Heart left ventricle (tissue), 16 donors: ENCODE measurements at regions not wholly inside any gene's neighbourhood (a gene's known extent, or its start where the extent isn't known, plus 50 kb on each side); places are given as distances from the start of the nearest gene placed in this dataset.

Experiments
- ATAC-seq, 4 donors: fragments of 200-7000 bp; cut with Tn5 transposase; one replicate each; pipeline ENCODE4 v1.9.1; 2020 to 2022; ENCODE audit warnings: moderate library complexity in 4 of 4, mild to moderate bottlenecking in 3 of 4, moderate number of reproducible peaks in 1 of 4
- DNase-seq, 5 donors: peaks; one replicate each; pipeline ENCODE4 v3.0.0-alpha.2; 2020
- H3K27ac ChIP-seq, 12 donors: fragments of 200-600 bp; sonication (generic) in 4 of 12; one replicate each; pipeline versions ENCODE4 v1.5.0 to v1.8.0; 2016 to 2022; ENCODE audit warnings: mild to moderate bottlenecking in 2 of 12
- H3K27me3 ChIP-seq, 9 donors: fragments of 200-600 bp; sonication (generic) in 2 of 9; one replicate each; pipeline versions ENCODE4 v1.5.1 to v1.8.0; 2016 to 2022; ENCODE audit warnings: mild to moderate bottlenecking in 3 of 9
- H3K36me3 ChIP-seq, 9 donors: fragments of 200-600 bp; sonication (generic) in 2 of 9; one replicate each; pipeline versions ENCODE4 v1.5.0 to v1.8.0; 2018 to 2022; ENCODE audit warnings: mild to moderate bottlenecking in 2 of 9
- H3K4me1 ChIP-seq, 12 donors: fragments of 200-600 bp; sonication (generic) in 4 of 12; one replicate each; pipeline versions ENCODE4 v1.5.0 to v1.8.0; 2016 to 2022; ENCODE audit warnings: mild to moderate bottlenecking in 3 of 12
- H3K4me3 ChIP-seq, 12 donors: fragments of 200-600 bp; sonication (generic) in 4 of 12; one replicate each; pipeline versions ENCODE4 v1.5.0 to v1.8.0; 2017 to 2022; ENCODE audit warnings: mild to moderate bottlenecking in 9 of 12, moderate library complexity in 4 of 12
- H3K9me3 ChIP-seq, 12 donors: fragments of 200-600 bp; sonication (generic) in 4 of 12; one replicate each; pipeline versions ENCODE4 v1.5.0 to v1.8.0; 2016 to 2022; ENCODE audit warnings: mild to moderate bottlenecking in 1 of 12
- POLR2A ChIP-seq, 2 donors: fragments of 450-650 bp; IDR thresholded peaks; one replicate each; pipeline ENCODE4 v1.6.1; 2017; ENCODE audit warnings: antibody characterized with exemption in 2 of 2, mild to moderate bottlenecking in 2 of 2, moderate library complexity in 2 of 2
- WGBS, 4 donors: extraction: QIAGEN DNeasy Blood & Tissue Kit in 2 of 4; methylation state at CpG; one replicate each; pipeline versions ENCODE4 v1.1.5 to v1.1.7; 2013 to 2018; 5-methylcytosine and 5-hydroxymethylcytosine counted together
- intact Hi-C, 10 donors: fragments of 100-400 bp; cut with DNase I; formaldehyde crosslinking; loops; one replicate each; pipeline versions ENCODE4 v1.11.1 to v1.14.2; 2022
- TF ChIP-seq, protein P1 (sequence below), 12 donors: fragments of 200-600 bp; sonication (generic) in 4 of 12; IDR thresholded peaks; one replicate each; pipeline versions ENCODE4 v1.5.0 to v1.8.0; 2018 to 2022; ENCODE audit warnings: antibody characterized with exemption in 12 of 12, mild to moderate bottlenecking in 5 of 12
- donor health status: ischemic (EF 13 %, LVEDD 7.1; RV severe dilation, severe dysfunction).
- donor health status: healthy with polysubstance abuse.
- donor health status: DM: no; HTN: yes; CAD: no.
- donor health status: DM: no; HTN: no; CAD: no.
- donor health status: ischemic (EF 25% LVEDD 6.9; RV normal size, moderate dysfunction).
- donor health status: ischemic (EF 25% LVEDD 5.7; RV mildly dilated, moderate dysfunction).
- donor health status: healthy.
- donor health status: DM: yes; HTN: yes; CAD: no.
- donor health status: ischemic (EF 35%, LVEDD 5.7; RV mildly dilated, moderate dysfunction).
- donor health status: nonischemic (EF 11% LVEDD 7.7; RV severe dilation, severe dysfunction).
- donor health status: DM: yes; HTN: yes; CAD: no.
- donor health status: PGD.
- donor health status: ischemic (EF 29% LVEDD 5.4; RV normal size, mild dysfunction).
- donor health status: nonischemic (EF 23%, LVEDD 6.1; RV moderate dilation, normal function).

DNA sequence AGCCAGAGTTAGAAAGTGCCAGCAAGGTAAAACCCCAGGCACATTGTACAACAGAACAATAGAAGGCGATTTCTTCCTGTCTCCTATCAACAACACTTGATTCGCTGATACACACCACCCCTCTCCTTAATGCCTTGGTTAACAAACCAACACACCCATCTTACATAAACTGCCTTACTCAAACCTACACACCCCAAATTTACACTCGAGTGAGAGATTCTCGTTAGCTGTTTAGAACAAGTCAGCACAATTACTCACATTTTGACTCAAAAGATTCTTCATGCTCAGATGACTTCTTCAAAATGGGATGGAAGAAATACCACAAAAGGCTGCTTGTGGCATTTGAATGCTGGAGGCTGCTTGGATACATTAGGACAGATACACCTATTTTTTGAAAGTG, 80.0 kb upstream of the FOXQ1 start:
- ATAC-seq (no peak), DNase-seq (no peak)
- Histone ChIP-seq H3K4me3 (no peak overlapping the region), H3K9me3 (no peaks in the 10 kb centered on the region), H3K4me1 (no peaks in the 10 kb centered on the region), H3K27me3 (peaks cover 0 to 53% (median 5%) of the 10 kb centered on the region in 9 donors), H3K27ac (no peak overlapping the region), H3K36me3 (no peaks in the 10 kb centered on the region)
- WGBS, 4 donors = 64 to 69% (median 67%) methylated on average over 4 of the region's 4 CpGs
- no peak for TF ChIP-seq POLR2A (IDR thresholded peaks at IDR 0.05)
- TF ChIP-seq, protein P1, sequence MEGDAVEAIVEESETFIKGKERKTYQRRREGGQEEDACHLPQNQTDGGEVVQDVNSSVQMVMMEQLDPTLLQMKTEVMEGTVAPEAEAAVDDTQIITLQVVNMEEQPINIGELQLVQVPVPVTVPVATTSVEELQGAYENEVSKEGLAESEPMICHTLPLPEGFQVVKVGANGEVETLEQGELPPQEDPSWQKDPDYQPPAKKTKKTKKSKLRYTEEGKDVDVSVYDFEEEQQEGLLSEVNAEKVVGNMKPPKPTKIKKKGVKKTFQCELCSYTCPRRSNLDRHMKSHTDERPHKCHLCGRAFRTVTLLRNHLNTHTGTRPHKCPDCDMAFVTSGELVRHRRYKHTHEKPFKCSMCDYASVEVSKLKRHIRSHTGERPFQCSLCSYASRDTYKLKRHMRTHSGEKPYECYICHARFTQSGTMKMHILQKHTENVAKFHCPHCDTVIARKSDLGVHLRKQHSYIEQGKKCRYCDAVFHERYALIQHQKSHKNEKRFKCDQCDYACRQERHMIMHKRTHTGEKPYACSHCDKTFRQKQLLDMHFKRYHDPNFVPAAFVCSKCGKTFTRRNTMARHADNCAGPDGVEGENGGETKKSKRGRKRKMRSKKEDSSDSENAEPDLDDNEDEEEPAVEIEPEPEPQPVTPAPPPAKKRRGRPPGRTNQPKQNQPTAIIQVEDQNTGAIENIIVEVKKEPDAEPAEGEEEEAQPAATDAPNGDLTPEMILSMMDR (IDR thresholded peaks at IDR 0.05) = no peak
- intact Hi-C loops = no loop called here

DNA sequence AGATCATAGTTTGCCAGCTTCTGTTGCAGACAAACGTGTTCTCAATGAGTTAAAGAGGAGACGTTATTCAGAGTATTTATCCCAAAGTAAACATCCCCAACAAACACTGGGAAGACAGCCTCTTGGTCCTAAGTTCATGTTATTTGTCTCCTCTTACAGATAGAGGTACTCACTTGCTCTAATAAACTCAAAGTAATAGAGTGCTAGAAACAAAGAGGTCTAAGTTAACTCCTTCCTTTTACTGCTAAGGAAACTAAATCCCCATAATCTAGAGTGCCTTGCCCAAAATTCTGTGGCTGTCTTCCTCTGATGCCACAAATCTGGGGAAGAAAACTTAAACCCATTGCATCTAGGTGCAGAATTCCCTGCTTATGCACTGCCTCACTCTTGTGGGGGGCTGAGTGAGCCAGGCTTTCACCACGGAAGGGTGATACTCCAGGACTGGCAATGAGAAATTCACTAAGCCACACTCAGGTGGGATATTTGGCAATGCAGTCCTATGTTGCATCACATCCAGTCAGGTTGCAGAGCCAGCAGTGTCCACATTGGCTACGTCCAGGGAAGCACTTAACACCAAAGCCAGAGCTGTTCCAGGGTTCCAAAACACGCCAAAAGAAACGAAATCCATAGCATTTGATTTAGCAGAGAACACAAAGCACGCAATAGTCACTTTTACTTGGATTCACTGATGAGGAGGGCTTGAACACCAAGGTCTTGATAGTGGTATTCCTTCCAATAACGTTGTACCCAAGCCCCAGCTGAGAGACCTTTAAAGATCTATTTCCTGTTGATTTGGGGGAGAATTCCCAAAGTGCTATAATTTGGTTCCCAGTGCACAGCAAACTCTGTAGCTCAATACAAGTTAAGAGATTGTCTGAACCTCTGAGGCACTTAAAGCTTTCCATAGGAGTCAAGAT, 81.0 kb upstream of the FOXQ1 start:
- no peak for DNase-seq
- Histone ChIP-seq H3K4me1 (no peaks in the 10 kb centered on the region), H3K4me3 (no peak overlapping the region), H3K9me3 (no peaks in the 10 kb centered on the region), H3K27ac (no peak overlapping the region), H3K36me3 (no peaks in the 10 kb centered on the region), H3K27me3 (peaks cover 0 to 51% (median 5%) of the 10 kb centered on the region in 9 donors)
- ATAC-seq = no peak
- 61 to 66% (median 64%) methylated on average over 8 of the region's 8 CpGs for WGBS, 4 donors
- intact Hi-C loops = no loop called here
- no peak for TF ChIP-seq POLR2A (IDR thresholded peaks at IDR 0.05)
- TF ChIP-seq, protein P1 (IDR thresholded peaks at IDR 0.05) = no peak

DNA sequence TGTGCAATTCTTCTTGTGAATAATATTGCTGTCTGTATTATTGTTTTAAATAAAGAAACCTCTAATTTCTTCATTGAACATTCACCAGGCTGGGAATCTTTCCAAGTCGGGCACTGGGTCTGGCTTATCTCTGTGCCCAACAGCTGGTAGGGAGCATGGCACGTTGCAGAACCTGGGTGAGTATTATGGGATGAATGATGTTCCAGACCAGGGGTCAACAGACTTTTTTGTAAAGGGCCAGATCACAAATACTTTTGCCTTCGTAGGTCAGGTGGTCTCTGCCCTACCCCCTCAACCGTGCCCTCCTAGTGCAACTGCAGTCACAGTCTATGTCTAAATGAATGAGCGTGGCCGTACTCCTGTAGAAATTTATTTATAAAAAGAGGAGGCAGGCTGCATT, 81.6 kb upstream of the FOXQ1 start:
- ATAC-seq (no peak), DNase-seq (no peak)
- H3K9me3 ChIP-seq = no peaks in the 10 kb centered on the region
- H3K4me3 ChIP-seq = no peak overlapping the region
- TF ChIP-seq, protein P1 (IDR thresholded peaks at IDR 0.05) = no peak
- no peak for TF ChIP-seq POLR2A (IDR thresholded peaks at IDR 0.05)
- no peaks in the 10 kb centered on the region for H3K36me3 ChIP-seq
- intact Hi-C loops = no loop called here
- WGBS, 4 donors = 71 to 75% (median 74%) methylated on average over 6 of the region's 6 CpGs
- H3K27ac ChIP-seq = no peak overlapping the region
- H3K27me3 ChIP-seq = peaks cover 0 to 48% (median 5%) of the 10 kb centered on the region in 9 donors
- no peaks in the 10 kb centered on the region for H3K4me1 ChIP-seq

DNA sequence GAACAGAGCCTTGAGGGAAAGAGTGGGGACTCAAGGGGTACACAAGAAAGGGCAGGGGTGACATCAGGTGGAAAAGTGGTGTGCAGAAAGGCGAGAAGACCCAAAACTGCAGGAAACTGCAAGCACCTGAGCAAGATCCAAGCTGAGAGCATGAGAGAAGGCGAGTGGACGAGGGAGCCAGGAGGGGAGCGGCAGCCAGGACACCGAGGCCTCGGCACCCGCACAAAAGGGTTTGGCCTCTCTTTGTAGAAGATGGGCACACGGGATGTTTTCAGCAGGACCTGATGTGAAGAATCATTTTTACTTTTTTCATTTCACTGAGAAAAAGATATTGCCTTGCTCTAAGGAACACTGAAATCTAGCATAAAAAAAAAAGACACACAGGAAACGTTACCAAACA, 82.1 kb upstream of the FOXQ1 start:
- no peaks in the 10 kb centered on the region for H3K36me3 ChIP-seq
- H3K27ac ChIP-seq = no peak overlapping the region
- H3K9me3 ChIP-seq = no peaks in the 10 kb centered on the region
- H3K4me3 ChIP-seq = no peak overlapping the region
- 83 to 90% (median 84%) methylated on average over 9 of the region's 9 CpGs for WGBS, 4 donors
- peaks cover 0 to 48% (median 5%) of the 10 kb centered on the region in 9 donors for H3K27me3 ChIP-seq
- ATAC-seq = no peak
- TF ChIP-seq, protein P1 (IDR thresholded peaks at IDR 0.05) = no peak
- TF ChIP-seq POLR2A (IDR thresholded peaks at IDR 0.05) = no peak
- intact Hi-C loops = no loop called here
- DNase-seq = no peak
- no peaks in the 10 kb centered on the region for H3K4me1 ChIP-seq
